GM23338 (cell line): ENCODE measurements at regions not wholly inside any gene's neighbourhood (a gene's known extent, or its start where the extent isn't known, plus 50 kb on each side); places are given as distances from the start of the nearest gene placed in this dataset.

Experiments used
- ATAC-seq: fragments of 200-7000 bp; cut with Tn5 transposase; 3 replicates; pipeline ENCODE4 v1.9.1; 2020
- DNase-seq: peaks from one replicate; pipeline ENCODE4 v3.0.0-alpha.2; 2015; ENCODE audit warnings: low spot score
- H2AFZ ChIP-seq: fragments of 200-600 bp; sonication (generic); 2 replicates; pipeline ENCODE4 v1.8.0; 2016; ENCODE audit warnings: antibody characterized with exemption, mild to moderate bottlenecking, moderate library complexity
- H3F3A ChIP-seq: fragments of 200-600 bp; sonication (generic); replicated peaks from 2 replicates; pipeline ENCODE4 v1.8.0; 2017; ENCODE audit warnings: antibody characterized with exemption, mixed run types, low read depth
- H3K27ac ChIP-seq: fragments of 200-600 bp; sonication (generic); 2 replicates; pipeline ENCODE4 v1.6.1; 2016; ENCODE audit warnings: low read depth
- H3K27me3 ChIP-seq: fragments of 200-600 bp; sonication (generic); 2 replicates; pipeline ENCODE4 v1.8.0; 2016; ENCODE audit warnings: mild to moderate bottlenecking, mixed run types, moderate library complexity; ENCODE audit not compliant: insufficient read depth
- H3K36me3 ChIP-seq: fragments of 200-600 bp; sonication (generic); 2 replicates; pipeline ENCODE4 v1.8.0; 2016; ENCODE audit warnings: mild to moderate bottlenecking; ENCODE audit not compliant: insufficient read depth
- H3K4me1 ChIP-seq: fragments of 200-600 bp; sonication (generic); 2 replicates; pipeline ENCODE4 v1.8.0; 2016; ENCODE audit warnings: mild to moderate bottlenecking, moderate library complexity; ENCODE audit not compliant: insufficient read depth
- H3K4me2 ChIP-seq: fragments of 200-600 bp; sonication (generic); 2 replicates; pipeline ENCODE4 v1.7.1; 2017; ENCODE audit warnings: mixed run types
- H3K4me3 ChIP-seq: fragments of 200-600 bp; sonication (generic); 2 replicates; pipeline ENCODE4 v1.6.1; 2016; ENCODE audit warnings: mixed run types
- H3K79me2 ChIP-seq: fragments of 200-600 bp; sonication (generic); replicated peaks from 2 replicates; pipeline ENCODE4 v1.8.0; 2017; ENCODE audit warnings: mild to moderate bottlenecking; ENCODE audit not compliant: insufficient read depth
- H3K9me2 ChIP-seq: fragments of 200-600 bp; sonication (generic); 2 replicates; pipeline ENCODE4 v1.8.0; 2017; ENCODE audit not compliant: insufficient read depth
- H4K20me1 ChIP-seq: fragments of 200-600 bp; sonication (generic); replicated peaks from 2 replicates; pipeline ENCODE4 v1.8.0; 2017; ENCODE audit warnings: mild to moderate bottlenecking; ENCODE audit not compliant: insufficient read depth
- H3K27ac Mint-ChIP-seq: 2 replicates; pipeline ENCODE4 v1.8.0; 2020; ENCODE audit warnings: inconsistent platforms, mild to moderate bottlenecking, moderate library complexity, mixed read lengths
- H3K27me3 Mint-ChIP-seq: 3 replicates; pipeline ENCODE4 v1.8.0; 2022; ENCODE audit warnings: low read depth, mild to moderate bottlenecking, moderate library complexity, mixed read lengths, inconsistent platforms; ENCODE audit not compliant: insufficient read depth, poor library complexity
- H3K36me3 Mint-ChIP-seq: 3 replicates; pipeline ENCODE4 v1.8.0; 2021; ENCODE audit warnings: low read depth, mild to moderate bottlenecking, inconsistent platforms, moderate library complexity, mixed read lengths
- H3K4me1 Mint-ChIP-seq: 3 replicates; pipeline ENCODE4 v1.8.0; 2020; ENCODE audit warnings: mild to moderate bottlenecking, inconsistent platforms, mixed read lengths
- H3K4me3 Mint-ChIP-seq: 3 replicates; pipeline ENCODE4 v1.8.0; 2021; ENCODE audit warnings: moderate library complexity, mild to moderate bottlenecking, inconsistent platforms, mixed read lengths
- H3K9me3 Mint-ChIP-seq: 3 replicates; pipeline ENCODE4 v1.8.0; 2020; ENCODE audit warnings: moderate library complexity, mild to moderate bottlenecking, inconsistent platforms, mixed read lengths
- CREB1 ChIP-seq: fragments of 250-450 bp; sonication (Bioruptor Pico); IDR thresholded peaks from 2 replicates; pipeline ENCODE4 v1.5.0; 2020; ENCODE audit warnings: low read depth, mild to moderate bottlenecking, moderate library complexity
- CTCF ChIP-seq, 2 experiments: fragments of 200-600 bp in 1 of 2; sonication (generic) in 1 of 2; conservative IDR thresholded peaks; 2 replicates each; pipeline versions ENCODE4 v1.5.1 to v1.6.1; 2016 to 2017; ENCODE audit warnings: antibody characterized with exemption in 2 of 2, low read depth in 2 of 2, mild to moderate bottlenecking in 2 of 2, moderate library complexity in 1 of 2
- ETS1 ChIP-seq: IDR thresholded peaks from 2 replicates; pipeline ENCODE4 v1.6.1; 2016; ENCODE audit warnings: antibody characterized with exemption
- EZH2phosphoT487 ChIP-seq: fragments of 200-600 bp; sonication (generic); IDR thresholded peaks from one replicate; pipeline ENCODE4 v1.8.1; 2018; ENCODE audit warnings: antibody characterized with exemption; ENCODE audit not compliant: unreplicated experiment
- NANOG ChIP-seq: IDR thresholded peaks from 2 replicates; pipeline ENCODE4 v1.6.1; 2016; ENCODE audit warnings: antibody characterized with exemption, borderline replicate concordance
- STAT1 ChIP-seq: IDR thresholded peaks from one replicate; pipeline ENCODE4 v1.6.1; 2016; ENCODE audit warnings: antibody characterized with exemption; ENCODE audit not compliant: unreplicated experiment
- ZNF114 ChIP-seq: fragments of 250-450 bp; sonication (Bioruptor Pico); IDR thresholded peaks from 2 replicates; pipeline ENCODE4 v1.5.0; 2020; ENCODE audit warnings: mild to moderate bottlenecking, moderate library complexity
- ZNF462 ChIP-seq: fragments of 250-450 bp; sonication (Bioruptor Pico); IDR thresholded peaks from 2 replicates; pipeline ENCODE4 v1.5.0; 2020; ENCODE audit warnings: mild to moderate bottlenecking, moderate library complexity
- TF ChIP-seq, protein P1 (sequence below): IDR thresholded peaks from one replicate; pipeline ENCODE4 v1.6.1; 2018; ENCODE audit warnings: antibody characterized with exemption; ENCODE audit not compliant: unreplicated experiment

DNA sequence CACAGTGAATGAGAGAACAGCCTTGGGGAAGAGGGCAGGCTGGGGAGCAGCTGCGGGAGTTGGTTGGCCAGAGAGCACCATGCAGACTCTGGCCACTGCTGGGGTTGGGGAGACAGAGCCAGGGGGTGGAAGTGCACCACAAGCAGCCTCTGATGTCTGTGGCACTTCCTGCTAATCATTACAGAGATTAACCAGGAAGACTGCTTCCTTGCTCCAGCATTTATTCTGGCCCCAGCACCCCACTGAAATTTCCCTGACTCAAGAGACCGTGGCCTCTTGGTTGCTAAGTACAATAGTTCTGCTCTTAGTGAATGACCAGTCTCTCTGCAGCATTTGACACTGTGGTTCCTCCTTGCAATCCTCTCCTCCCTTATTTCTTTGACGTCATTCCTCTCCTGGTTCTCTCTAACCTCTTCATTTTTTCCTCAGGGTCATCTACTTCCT lies 266.2 kb upstream of the ROPN1 start (continued):
- TF ChIP-seq ZNF462 (CRISPR knock-in tag) (no peak), STAT1 (no peak), EZH2phosphoT487 (no peak), CREB1 (CRISPR knock-in tag) (no peak), NANOG (no peak), ZNF114 (CRISPR knock-in tag) (no peak)

DNA sequence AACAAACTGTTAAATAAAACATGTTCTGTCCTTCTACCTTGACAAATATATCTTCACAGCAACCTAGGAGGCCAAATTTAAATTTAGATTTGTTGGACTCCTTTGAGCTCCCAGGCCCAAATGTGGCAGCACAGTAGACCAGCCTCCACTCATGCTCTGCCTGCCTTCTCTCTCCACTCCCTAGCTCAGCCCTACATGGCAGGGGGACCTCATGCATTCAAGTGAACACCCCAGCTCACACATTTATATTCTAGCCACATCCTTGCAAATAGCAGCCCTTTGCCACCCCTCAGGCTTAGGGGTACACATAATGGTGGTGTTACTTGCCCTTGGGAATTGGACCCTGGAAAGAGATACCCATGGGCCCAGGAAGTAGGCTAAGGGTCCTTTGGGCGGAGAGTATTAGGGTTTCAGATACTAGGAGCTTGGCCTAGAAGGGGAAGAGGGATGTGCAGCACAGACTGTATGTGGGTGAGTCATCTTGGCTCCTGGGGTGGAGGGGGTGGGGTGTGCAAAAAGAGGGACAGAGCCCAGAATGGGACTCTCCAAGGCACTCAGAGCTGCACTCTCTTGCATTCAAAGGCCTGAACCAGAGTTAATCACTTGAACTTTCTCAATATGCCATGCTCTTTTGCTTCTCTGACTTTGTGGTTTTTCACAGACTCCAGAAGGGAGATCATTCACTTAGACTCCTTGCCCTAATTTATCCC lies 268.4 kb upstream of the ROPN1 start:
- no peaks in the 10 kb centered on the region for H3K36me3 ChIP-seq
- peaks cover 19% of the 10 kb centered on the region for H3K4me1 ChIP-seq
- Mint-ChIP-seq H3K27ac (peak overlapping the region; percentile 46; the same call in 1 of the 2 replicates), H3K27me3 (peaks cover 4% of the 10 kb centered on the region), H3K36me3 (no peaks in the 10 kb centered on the region), H3K9me3 (no peaks in the 10 kb centered on the region), H3K4me1 (peaks cover 33% of the 10 kb centered on the region), H3K4me3 (no peak overlapping the region)
- no peak overlapping the region for H3K4me2 ChIP-seq
- no peaks in the 10 kb centered on the region for H4K20me1 ChIP-seq
- H3F3A ChIP-seq: no peaks in the 10 kb centered on the region
- no peak overlapping the region for H3K4me3 ChIP-seq
- H3K27ac ChIP-seq: no peak overlapping the region
- no peaks in the 10 kb centered on the region for H3K27me3 ChIP-seq
- no peaks in the 10 kb centered on the region for H3K79me2 ChIP-seq
- H3K9me2 ChIP-seq: no peaks in the 10 kb centered on the region
- no peak overlapping the region for H2AFZ ChIP-seq
- no peak for ATAC-seq
- no peak for DNase-seq
- TF ChIP-seq EZH2phosphoT487 (no peak), CTCF (conservative IDR thresholded peaks at IDR 0.05; ENCODE audit: low read depth in 2 of 2) (no peak), ETS1 (no peak)
- TF ChIP-seq, protein P1, sequence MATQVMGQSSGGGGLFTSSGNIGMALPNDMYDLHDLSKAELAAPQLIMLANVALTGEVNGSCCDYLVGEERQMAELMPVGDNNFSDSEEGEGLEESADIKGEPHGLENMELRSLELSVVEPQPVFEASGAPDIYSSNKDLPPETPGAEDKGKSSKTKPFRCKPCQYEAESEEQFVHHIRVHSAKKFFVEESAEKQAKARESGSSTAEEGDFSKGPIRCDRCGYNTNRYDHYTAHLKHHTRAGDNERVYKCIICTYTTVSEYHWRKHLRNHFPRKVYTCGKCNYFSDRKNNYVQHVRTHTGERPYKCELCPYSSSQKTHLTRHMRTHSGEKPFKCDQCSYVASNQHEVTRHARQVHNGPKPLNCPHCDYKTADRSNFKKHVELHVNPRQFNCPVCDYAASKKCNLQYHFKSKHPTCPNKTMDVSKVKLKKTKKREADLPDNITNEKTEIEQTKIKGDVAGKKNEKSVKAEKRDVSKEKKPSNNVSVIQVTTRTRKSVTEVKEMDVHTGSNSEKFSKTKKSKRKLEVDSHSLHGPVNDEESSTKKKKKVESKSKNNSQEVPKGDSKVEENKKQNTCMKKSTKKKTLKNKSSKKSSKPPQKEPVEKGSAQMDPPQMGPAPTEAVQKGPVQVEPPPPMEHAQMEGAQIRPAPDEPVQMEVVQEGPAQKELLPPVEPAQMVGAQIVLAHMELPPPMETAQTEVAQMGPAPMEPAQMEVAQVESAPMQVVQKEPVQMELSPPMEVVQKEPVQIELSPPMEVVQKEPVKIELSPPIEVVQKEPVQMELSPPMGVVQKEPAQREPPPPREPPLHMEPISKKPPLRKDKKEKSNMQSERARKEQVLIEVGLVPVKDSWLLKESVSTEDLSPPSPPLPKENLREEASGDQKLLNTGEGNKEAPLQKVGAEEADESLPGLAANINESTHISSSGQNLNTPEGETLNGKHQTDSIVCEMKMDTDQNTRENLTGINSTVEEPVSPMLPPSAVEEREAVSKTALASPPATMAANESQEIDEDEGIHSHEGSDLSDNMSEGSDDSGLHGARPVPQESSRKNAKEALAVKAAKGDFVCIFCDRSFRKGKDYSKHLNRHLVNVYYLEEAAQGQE: no peak
